HG02885 (cell line): ENCODE measurements at regions not wholly inside any gene's neighbourhood (a gene's known extent, or its start where the extent isn't known, plus 50 kb on each side); places are given as distances from the start of the nearest gene placed in this dataset.

Source experiments
- ATAC-seq: cut with Tn5 transposase; IDR thresholded peaks from one replicate; pipeline ENCODE4 v1.9.1; 2021; ENCODE audit warnings: mild to moderate bottlenecking; ENCODE audit not compliant: unreplicated experiment, poor library complexity

GRCh38 chr13:109900320-109900719 lies 113.9 kb upstream of the IRS2 start:
- ATAC-seq = no peak

- no peak for ATAC-seq
These were observed 113.4 kb upstream of the IRS2 start for GRCh38 chr13:109899748-109900147.

- ATAC-seq = no peak
These were observed 112.9 kb upstream of the IRS2 start for GRCh38 chr13:109899316-109899715.

- no peak for ATAC-seq
These were observed 111.7 kb upstream of the IRS2 start for GRCh38 chr13:109897988-109898624.

GRCh38 chr13:109892101-109892500 lies 105.7 kb upstream of the IRS2 start:
- no peak for ATAC-seq

GRCh38 chr13:109885235-109885634 lies 98.9 kb upstream of the IRS2 start:
- no peak for ATAC-seq

- ATAC-seq = no peak
These were observed 98.1 kb upstream of the IRS2 start for GRCh38 chr13:109884462-109884861.

GRCh38 chr13:109883181-109884180 lies 97.1 kb upstream of the IRS2 start:
- ATAC-seq = no peak

GRCh38 chr13:109881961-109882558 lies 95.7 kb upstream of the IRS2 start:
- ATAC-seq = no peak

GRCh38 chr13:109881347-109881725 lies 95.0 kb upstream of the IRS2 start:
- ATAC-seq = no peak

GRCh38 chr13:109880371-109881346 lies 94.3 kb upstream of the IRS2 start:
- no peak for ATAC-seq

GRCh38 chr13:109879338-109879737 lies 93.0 kb upstream of the IRS2 start:
- no peak for ATAC-seq

GRCh38 chr13:109877809-109878208 lies 91.4 kb upstream of the IRS2 start:
- ATAC-seq = no peak

GRCh38 chr13:109875746-109876145 lies 89.4 kb upstream of the IRS2 start:
- ATAC-seq = no peak

GRCh38 chr13:109874484-109875454 lies 88.4 kb upstream of the IRS2 start:
- no peak for ATAC-seq

GRCh38 chr13:109873351-109874123 lies 87.2 kb upstream of the IRS2 start:
- no peak for ATAC-seq

- no peak for ATAC-seq
These were observed 86.5 kb upstream of the IRS2 start for GRCh38 chr13:109872864-109873263.

GRCh38 chr13:109870696-109871370 lies 84.5 kb upstream of the IRS2 start:
- no peak for ATAC-seq
